DMS114 treated with DMSO at 0.1 percent for 48 hours (cell line): ENCODE measurements at regions not wholly inside any gene's neighbourhood (a gene's known extent, or its start where the extent isn't known, plus 50 kb on each side); places are given as distances from the start of the nearest gene placed in this dataset.
"Not testable (repeated sequence)": the region's sequence is repeated elsewhere in the genome, so short reads cannot be mapped to it uniquely, and the experiment has no call there.

Source experiments
- DNase-seq: peaks from one replicate; lab custom pipeline; 2025; ENCODE audit not compliant: unreplicated experiment; lab: John Stamatoyannopoulos, UW

GRCh38 chr10:83724471-83725241, 414.7 kb upstream of the GHITM start:
- no peak for DNase-seq

- DNase-seq: no peak
These were observed 413.7 kb upstream of the GHITM start for GRCh38 chr10:83725567-83725966.

- no peak for DNase-seq
These were observed 405.0 kb upstream of the GHITM start for GRCh38 chr10:83734278-83734677.

GRCh38 chr10:83736008-83736407, 403.3 kb upstream of the GHITM start:
- DNase-seq: no peak

- DNase-seq: no peak
These were observed 388.7 kb upstream of the GHITM start for GRCh38 chr10:83750604-83751003.

- DNase-seq: no peak
These were observed 385.8 kb upstream of the GHITM start for GRCh38 chr10:83753490-83753889.

GRCh38 chr10:83754857-83755256, 384.5 kb upstream of the GHITM start:
- DNase-seq: no peak

GRCh38 chr10:83760142-83760541, 379.2 kb upstream of the GHITM start:
- no peak for DNase-seq

- DNase-seq: no peak
These were observed 374.6 kb upstream of the GHITM start for GRCh38 chr10:83764666-83765065.

GRCh38 chr10:83765731-83766130, 373.6 kb upstream of the GHITM start:
- no peak for DNase-seq

GRCh38 chr10:83769281-83769820, 370.0 kb upstream of the GHITM start:
- no peak for DNase-seq

GRCh38 chr10:83786701-83787100, 352.6 kb upstream of the GHITM start:
- DNase-seq: not testable (repeated sequence)

- DNase-seq: no peak
These were observed 337.3 kb upstream of the GHITM start for GRCh38 chr10:83801983-83802382.

- no peak for DNase-seq
These were observed 332.6 kb upstream of the GHITM start for GRCh38 chr10:83806717-83807116.

- DNase-seq: no peak
These were observed 330.3 kb upstream of the GHITM start for GRCh38 chr10:83809001-83809400.

GRCh38 chr10:83816942-83817341, 322.4 kb upstream of the GHITM start:
- no peak for DNase-seq

- no peak for DNase-seq
These were observed 321.5 kb upstream of the GHITM start for GRCh38 chr10:83817797-83818196.

GRCh38 chr10:83819609-83820008, 319.7 kb upstream of the GHITM start:
- DNase-seq: no peak

- DNase-seq: no peak
These were observed 319.3 kb upstream of the GHITM start for GRCh38 chr10:83820033-83820432.

- no peak for DNase-seq
These were observed 315.2 kb upstream of the GHITM start for GRCh38 chr10:83824099-83824498.

- no peak for DNase-seq
These were observed 305.2 kb upstream of the GHITM start for GRCh38 chr10:83834096-83834495.

- DNase-seq: no peak
These were observed 303.2 kb upstream of the GHITM start for GRCh38 chr10:83835945-83836745.
